Fibroblast of skin of left quadriceps (primary cell): ENCODE measurements at regions not wholly inside any gene's neighbourhood (a gene's known extent, or its start where the extent isn't known, plus 50 kb on each side); places are given as distances from the start of the nearest gene placed in this dataset.

Experiments
- DNase-seq, 2 experiments: peaks; one replicate each; pipeline ENCODE4 v3.0.0-alpha.2; 2013; ENCODE audit warnings: low read depth in 2 of 2

DNA sequence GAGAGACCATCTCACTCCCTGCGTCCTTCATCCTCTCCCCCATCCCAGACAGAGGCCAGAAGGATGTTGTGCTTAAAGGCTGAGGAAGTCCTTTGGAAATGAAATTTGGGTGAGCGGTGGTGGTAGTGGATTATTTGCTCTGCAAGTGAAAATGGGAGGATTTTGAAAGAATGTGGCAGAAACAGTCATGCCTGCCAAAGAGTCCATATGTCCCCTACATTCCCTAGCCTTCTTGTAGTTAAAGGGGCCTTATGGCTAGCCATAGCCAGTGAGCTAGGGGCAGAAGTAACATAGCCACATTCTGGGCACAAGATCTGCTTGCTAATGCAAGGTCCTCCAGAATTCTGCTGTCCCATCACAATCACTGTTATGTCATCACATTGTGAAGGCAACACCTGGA is 360.2 kb upstream of the TSHZ3 start:
- DNase-seq = no peak

DNA sequence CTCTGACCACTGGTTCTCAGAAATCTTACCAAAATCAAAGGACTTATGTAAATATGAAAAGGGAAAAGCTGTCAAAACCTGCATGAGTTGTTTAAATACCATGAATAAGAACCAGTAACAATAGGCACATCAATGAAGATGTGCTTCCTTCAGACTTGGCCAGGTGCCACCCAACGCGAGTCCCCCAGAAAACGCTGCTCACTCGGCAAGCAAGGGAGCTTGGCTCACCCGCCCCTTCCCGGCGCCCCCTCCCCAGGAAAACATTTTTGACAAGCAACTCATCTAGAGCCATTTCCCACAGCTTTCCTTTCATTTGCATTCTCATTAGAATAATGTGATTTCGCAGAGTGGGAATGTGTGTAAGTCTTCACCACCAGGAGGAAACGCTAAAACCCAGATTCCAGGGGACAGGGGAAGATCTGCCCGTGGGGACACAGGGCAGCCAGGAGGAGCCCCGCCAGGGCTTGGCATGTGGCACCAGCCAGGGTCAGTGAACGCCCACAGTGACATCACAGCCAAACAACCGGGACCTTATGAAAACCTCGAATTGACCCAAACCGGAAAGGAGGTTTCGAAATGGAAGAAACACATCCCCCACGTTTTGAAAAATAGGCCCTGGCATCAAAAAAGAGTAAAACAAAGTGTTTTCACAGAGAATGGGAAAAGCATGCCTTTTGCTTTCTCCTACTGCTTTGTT is 366.2 kb upstream of the TSHZ3 start:
- no peak for DNase-seq

DNA sequence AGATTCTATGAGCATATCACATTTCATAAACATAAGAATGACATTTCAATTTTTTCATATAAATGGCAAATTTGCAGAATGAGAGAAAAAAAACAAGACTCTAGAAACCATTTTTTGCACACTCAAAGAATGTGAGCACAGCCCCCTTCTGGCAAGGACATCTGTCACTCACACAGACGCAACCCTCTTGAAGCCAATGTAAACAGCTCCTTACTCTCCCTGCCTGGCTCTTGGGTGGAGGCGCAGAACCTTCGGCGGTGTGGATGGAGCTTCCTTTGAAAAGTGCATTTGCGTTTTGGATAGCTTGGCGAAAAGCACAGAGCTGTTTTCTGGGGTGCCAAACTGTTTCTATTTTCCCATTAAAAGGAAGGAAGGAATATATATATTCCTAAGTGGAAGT is 367.6 kb upstream of the TSHZ3 start:
- no peak for DNase-seq

DNA sequence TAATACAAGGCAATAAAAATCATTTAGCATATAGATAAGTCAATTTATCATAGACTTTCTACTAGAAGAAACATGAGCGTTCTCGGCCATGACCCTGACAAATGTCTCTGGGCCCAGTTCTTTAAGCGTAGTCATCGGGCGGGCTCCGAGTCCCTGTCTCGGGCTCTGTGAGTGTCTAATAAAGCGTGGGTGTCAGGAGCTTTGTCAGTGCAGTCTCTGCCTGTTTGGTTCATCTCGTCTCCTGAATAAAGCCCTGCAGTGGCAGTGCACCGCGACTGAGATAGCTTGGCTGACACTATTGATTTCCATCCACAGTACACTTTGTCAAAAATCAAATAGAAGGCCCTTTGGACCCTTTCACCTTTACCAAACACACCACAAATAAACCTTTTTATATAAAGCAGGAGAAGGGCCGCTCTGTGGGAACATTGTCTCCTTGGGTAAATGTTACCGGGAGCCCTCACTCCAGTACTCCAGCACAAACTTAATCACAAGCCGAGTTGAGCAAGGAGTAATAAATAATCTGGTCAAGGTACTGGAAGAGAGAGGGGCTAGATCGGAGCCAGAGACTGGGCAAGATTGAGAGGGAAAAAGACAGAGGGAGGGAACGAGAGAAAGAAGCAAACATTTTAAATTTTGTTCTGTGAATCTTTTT is 368.2 kb upstream of the TSHZ3 start:
- no peak for DNase-seq

DNA sequence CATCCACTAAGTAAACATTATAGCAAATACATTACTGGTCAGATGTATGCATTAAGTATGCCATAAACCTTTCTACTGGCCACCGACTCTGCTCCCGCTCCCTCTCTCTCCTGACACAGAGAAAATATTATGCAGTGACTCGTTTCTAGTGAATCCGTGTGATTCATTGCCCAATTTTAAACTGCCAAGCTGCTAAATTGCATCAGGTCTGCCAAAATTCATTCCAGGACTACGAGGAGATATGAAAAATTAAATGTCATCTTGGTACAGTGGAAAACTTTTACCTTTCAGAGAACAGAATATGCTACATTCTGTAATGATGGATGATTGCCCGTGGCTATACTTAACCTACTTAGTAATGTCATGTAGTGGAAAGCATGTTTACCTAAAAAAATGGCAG is 368.8 kb upstream of the TSHZ3 start:
- peak; percentile 21 to 38 for DNase-seq

DNA sequence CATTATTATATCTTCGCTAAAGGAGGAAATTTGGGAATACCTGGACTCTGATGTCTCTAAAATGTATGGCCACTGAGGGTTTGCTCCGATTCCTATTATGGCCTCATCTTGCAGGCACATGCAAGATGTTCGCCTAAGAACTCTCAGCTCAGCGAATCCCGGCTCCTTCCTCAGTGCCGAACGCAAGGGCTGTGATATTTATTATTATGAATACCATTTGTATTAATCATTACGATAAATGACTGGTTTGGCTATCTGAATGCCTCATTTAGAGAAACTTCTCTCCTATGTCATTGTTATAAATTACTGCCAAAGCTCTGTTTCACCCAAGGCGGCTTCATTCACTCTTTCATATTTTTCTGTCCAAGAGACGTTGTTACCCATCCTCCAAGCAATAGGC is 369.7 kb upstream of the TSHZ3 start:
- DNase-seq = peak; percentile 3 to 7

DNA sequence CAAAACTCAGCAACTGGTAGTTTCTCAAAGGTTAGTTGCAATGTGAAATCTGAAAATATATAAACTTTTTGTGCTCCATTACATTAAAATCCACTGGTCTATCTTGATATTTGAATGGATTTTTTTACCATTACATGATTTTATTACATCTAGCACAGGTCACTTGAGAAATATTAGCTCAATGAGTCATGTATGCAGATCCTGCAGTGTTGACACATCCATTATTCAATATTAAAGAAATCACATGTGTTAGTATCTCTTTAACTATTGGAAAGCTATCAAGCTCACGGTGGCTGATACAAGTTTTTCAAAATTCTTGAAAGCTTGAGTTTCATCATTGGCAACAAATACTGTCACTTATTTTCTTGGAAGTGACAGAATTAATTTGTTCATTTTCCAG is 373.9 kb upstream of the TSHZ3 start:
- DNase-seq = peak; percentile 3 to 7

DNA sequence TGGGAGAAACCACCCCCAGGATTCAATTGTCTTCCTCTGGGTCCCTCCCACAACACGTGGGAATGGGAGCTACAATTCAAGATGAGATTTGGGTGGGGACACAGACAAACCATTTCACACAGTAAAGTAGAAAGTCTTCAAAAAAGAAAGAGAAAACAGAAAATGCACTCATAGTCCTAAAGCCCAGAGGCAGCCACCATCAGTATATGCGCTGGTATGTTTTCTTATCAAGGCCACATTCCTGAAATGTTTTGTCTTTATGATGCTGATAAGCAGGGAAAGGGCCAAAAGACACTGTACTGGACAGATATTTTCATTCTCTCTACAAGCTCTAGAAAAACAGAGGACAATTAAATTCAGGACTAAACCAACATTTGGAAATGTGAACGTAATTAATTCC is 375.8 kb upstream of the TSHZ3 start:
- no peak for DNase-seq

DNA sequence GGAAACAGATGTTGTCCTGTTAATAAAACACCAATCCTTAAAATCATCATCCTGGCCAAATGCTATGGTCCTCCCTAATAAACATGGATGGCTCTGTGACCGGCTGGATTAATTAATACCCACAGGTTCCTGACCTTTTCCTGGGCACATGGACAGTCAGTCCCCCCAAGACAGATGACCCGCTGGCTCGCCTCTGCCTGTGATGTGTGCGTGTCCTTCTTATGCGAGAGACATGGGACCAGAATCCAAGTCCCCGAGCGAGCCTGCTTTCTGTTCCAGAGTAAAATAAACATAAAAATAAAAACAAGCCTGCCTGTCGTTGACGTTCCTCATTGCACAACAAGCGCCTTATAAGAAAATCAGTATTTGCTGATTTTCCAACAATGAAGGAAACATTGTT is 378.3 kb upstream of the TSHZ3 start:
- no peak for DNase-seq

DNA sequence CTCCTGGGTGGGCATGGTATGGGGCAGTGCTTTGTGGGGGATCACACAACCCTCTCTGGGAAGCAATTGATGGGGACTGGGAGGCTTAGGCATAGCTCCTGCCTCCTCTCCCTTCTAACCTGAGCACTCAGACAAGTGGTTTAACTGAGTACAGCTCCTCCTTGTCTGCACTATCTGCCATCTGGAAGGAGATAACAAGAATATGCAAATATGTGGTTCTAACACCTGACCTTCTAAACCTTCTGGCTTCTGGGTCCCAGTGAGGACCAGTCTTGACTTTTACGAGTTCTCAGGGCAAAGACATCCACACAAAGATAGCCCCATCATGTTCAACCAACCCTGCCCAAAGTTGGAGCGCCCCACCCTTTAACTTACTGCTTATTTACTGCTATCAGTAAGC is 381.0 kb upstream of the TSHZ3 start:
- no peak for DNase-seq

DNA sequence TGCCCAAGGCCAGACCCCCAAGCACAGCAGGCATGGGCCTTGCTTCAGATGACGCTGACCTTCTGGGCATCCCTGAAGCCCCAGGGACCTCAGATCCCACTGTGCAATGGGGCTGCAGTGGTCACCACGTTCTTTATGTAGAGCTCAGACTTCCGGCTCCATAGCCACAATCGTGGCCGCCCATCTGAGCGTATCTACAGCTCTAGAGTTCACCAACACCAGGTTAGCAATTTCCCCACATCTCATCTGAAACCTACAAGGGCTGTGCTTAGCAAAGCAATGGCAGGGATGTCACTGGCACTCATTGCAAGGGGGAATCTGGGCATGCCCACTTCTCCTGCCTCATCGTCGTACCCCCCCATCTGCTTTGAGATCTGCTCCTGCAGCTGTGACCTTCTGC is 384.4 kb upstream of the TSHZ3 start:
- no peak for DNase-seq

DNA sequence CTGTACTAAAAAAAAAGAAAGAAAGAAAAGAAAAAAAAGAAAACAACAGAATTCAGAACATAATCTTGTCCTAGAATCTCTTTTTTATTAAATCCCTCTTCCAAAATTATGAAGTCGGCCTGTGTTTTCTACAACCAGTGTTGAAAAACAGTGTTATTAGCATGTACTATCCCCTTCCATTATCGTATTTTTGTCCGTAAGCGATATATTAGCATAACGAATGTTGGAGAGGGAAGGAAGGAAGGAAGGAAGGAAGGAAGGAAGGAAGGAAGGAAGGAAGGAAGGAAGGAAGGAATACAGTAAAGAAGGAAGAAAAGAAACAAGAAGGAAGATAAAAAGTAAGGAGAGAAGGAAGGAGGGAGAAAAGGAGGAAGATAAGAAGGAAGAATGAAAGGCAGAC is 393.0 kb upstream of the TSHZ3 start:
- no peak for DNase-seq

DNA sequence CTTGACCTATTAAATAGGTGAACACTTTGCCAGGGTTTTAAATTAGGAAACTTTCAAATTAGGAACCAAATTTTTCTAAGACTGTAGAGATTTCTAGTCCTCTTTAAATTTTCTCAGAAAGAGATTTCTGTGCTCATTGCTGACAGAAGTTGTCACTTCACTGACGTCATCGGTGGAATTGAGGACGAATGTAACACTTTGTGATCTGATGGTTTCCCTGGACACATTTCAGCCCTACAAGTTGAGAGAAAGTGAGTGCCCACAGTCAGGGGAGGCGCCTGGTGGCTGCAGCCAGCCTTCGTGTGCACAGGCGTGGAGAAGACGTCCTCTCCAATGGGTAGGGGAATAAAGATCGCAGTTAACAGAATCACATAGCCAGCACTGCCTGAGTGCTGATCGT is 396.5 kb upstream of the TSHZ3 start:
- DNase-seq = no peak

DNA sequence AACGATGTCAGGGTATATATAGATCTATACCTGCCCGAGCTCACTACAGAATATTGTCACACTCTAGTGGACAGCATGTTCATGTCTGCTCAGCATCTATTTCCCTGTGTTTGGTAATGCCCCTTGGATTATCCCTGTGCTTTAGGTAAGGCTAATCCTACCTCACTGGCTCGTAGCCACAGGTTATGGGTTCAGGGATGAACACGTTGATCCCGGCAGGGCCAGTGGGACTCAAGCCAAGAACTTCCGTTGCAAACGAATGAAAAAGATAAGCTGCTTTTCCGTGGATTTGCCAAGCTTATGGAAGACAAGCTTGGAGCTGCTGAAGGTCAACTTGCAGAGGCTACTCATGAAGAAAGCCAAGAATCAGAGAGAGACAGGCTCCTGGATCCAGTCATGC is 400.0 kb upstream of the TSHZ3 start:
- DNase-seq = no peak

DNA sequence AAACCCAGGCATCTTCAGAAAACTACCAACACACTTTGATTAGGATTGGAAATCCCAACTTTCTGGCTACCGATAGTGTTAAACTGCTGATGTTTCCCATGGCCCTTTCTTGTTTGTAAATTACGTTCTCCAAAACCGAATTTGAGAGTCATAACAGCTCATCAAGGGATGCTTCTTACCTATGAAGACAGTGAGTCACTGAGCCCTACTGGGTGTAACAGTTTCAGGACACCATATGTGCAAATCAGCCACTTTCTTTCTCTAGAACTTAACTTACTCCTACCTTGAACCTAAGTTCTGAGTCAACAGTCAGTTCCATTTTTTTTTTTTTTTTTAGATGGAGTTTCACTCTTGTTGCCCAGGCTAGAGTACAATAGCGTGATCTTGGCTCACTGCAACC is 410.1 kb upstream of the TSHZ3 start:
- no peak for DNase-seq

DNA sequence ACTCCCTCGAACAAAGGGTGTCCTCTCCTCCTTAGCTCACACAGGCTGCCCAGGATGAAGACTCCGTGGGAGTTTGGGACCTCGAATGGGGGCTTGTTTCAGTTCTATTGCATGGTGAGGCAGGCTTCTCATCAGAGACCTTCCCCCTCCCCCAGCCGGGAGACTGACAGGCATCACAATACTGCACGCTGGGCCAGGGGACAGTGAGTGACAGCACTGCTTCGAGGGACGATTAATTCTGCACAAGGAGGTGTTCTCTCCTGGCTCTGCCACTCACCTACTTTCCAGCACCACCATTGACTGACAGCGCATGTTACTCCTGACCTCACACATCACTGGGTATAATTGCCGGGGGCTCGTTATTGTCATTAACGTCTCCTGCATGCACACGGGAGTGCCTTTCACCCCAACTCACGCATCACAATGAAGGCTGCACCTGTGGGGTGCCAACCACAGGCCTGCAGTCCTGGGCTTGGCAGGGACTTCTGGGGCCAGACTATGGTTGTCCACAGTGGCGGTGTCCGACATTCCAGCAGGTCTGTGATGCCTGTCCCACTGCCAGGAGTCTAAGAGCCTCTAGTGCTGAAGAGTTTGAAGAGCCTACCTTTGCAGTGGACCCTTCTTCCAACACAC is 412.2 kb upstream of the TSHZ3 start:
- DNase-seq = no peak

DNA sequence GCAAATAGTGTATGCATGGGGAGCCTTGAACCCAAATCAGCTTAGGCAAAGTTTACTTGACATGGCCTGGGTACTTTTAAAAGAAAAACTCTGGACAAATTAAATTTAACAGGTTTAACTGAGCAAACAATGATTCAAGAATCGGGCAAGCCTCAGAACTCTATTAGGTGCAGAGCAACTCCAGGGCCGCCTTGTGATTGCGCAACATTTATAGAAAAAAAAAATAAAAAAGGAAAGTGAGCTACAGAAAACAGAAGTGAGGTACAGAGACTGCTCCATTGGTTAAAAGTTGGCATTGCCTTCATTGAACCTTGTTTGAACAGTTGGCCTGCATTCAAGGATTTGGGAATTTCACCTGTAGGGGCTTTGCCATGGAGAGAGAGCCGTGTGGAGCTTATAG is 421.0 kb upstream of the TSHZ3 start:
- DNase-seq = no peak

DNA sequence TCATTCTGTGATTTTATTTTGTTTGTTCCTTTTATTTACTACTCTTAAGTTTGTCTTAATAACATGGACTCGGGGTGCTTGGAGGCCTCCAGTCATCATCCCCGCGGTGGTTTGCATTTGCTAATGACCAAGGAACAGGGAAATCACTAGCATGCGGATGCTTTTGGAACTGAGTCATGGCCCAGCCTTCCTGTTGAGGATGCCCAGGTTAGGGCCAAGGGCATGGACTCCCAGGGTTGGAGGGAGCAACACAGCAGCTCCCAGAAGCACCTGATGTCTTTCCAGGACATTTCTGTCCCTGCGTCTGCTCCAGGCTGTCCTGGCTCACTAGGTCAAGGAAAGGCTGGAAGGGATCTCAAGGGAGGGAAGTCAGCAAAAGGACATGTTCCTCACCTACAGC is 423.7 kb upstream of the TSHZ3 start:
- no peak for DNase-seq

DNA sequence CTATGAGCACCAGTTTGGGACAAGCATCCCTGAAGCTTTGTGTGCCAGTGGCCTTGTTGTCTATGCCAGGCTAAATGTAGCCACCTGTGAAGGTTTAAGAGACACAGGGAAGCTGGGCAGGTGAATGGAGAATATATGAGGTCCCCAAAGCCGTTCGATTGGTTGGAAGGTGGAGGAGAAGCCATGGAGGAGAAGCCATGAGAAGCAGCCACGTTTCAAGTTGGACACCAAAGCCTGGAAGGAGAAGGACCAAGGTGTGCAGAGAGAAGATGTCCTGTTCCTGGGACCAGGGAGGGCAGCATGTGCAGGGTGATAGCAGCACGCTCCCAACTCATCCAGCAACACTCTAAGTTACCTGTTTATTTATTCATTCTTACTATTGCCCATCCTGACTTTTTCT is 432.3 kb upstream of the TSHZ3 start:
- DNase-seq = no peak

DNA sequence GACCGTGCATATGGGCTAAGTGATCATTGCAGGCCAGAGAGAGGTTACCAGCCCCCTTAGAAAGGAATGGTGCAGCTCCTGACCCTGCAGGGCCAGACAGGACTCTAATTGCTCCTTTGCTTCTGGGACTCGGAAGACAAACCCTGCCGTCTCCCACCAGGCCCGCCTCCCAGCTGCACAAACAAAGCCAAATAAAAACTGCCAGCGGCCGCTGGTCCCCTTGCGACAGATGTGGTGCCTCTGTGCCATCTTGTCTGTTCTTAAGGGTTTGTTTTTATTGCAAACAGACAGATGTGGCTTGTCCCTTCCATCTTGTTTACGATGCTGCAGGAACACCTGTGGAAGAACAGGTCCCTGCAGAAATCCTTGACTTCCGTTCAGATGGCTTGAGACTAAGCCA is 434.4 kb upstream of the TSHZ3 start:
- DNase-seq = no peak

DNA sequence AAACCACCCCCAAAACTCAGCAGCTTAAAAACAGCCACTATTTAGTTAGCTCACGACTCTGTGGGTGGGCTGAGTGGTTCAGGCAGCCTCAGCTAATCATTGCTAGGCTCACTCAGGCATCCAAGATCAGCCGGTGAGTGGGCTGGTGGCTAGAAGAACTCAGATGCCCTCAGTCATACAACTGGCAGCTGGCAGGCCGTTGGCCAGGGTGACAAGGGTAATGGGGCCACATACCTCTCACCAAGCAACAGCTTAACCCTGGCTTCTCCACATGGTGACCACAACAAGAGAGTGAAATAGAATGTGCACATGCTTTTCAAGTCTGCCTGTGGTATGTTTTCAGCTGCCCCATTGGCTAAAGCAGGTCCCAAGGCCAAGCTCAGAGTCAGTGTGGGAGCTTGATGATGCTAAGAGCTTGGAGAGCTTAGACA is 435.4 kb upstream of the TSHZ3 start:
- DNase-seq = no peak

DNA sequence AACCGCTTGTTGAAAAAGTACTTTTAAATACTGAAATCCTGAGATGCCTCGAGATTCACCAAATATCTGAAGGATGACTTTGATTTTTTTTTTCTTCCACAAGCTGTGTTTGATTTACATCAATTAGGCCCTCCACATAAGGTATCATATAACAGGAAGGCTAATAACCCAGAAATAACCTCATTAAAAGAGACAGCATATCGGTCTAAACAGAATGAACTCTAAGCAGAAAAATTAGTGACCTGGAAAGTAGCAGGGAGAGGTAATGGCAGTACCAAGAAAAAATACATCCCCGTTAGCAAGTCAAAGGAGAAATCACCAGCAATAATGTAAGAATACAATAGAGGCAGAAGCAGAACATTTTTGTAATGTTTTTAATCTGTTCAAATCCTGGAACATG is 452.4 kb upstream of the TSHZ3 start:
- DNase-seq = no peak

DNA sequence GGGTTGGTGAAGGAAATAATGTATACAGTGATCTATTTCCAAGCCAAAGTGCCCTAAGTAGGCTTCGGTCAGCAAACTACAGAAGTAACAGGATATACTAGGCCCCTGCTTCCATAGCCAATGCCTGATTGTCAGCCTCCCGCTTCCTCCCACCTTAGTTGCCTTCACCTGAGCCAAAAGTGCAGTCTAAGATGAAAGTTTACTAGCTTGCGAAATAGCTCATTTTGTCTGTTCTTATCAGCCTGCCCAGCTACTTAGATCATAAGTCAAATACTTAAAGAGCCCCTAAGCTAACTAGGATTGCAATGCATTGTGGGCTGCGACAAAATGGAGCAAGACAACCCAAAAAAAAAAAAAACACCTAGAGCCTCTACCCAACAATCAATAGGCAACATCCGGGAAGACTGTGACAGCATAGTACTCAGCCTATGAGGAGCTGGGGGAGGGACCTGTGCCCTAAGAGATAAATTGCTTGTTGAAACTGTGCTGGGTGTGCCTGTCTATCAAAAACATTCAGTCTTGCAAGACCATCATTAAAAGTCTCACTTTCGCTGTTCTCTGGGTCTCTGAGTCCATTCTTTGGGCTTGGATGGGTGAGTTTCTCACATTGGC is 454.7 kb upstream of the TSHZ3 start:
- DNase-seq = no peak
